ENCODE measurements at regions not wholly inside any gene's neighbourhood (a gene's known extent, or its start where the extent isn't known, plus 50 kb on each side); places are given as distances from the start of the nearest gene placed in this dataset.

GRCh38 chr10:30751678-30752331, 122.3 kb upstream of the LYZL2 start:
- intact Hi-C loops (cut with DNase I), result no loop called here
- H3K9me3 ChIP-seq, result no peaks in the 10 kb centered on the region
- H3K36me3 ChIP-seq, result no peaks in the 10 kb centered on the region
- peak overlapping the region in 1 of 4 donors; percentile 42 for H3K27ac ChIP-seq
- WGBS, 2 donors, result 51 to 76% methylated on average over 14 of the region's 14 CpGs
- TF ChIP-seq CTCF (IDR thresholded peaks at IDR 0.05), result peak in 3 of 4 experiments; percentile 36 to 97 (median 91)
- no peak for TF ChIP-seq POLR2AphosphoS5 (IDR thresholded peaks at IDR 0.05)
- H3K4me3 ChIP-seq, result no peak overlapping the region
- DNase-seq, result no peak
- H3K27me3 ChIP-seq, result no peaks in the 10 kb centered on the region
- H3K4me1 ChIP-seq, result peaks cover 0 to 31% (median 8%) of the 10 kb centered on the region in 4 donors

GRCh38 chr10:30750971-30751677, 121.6 kb upstream of the LYZL2 start:
- Histone ChIP-seq H3K36me3 (no peaks in the 10 kb centered on the region), H3K27me3 (no peaks in the 10 kb centered on the region), H3K4me1 (peaks cover 0 to 31% (median 8%) of the 10 kb centered on the region in 4 donors), H3K4me3 (no peak overlapping the region), H3K27ac (no peak overlapping the region), H3K9me3 (no peaks in the 10 kb centered on the region)
- intact Hi-C loops (cut with DNase I), result no loop called here
- DNase-seq, result no peak
- TF ChIP-seq CTCF (IDR thresholded peaks at IDR 0.05) (no peak), POLR2A (IDR thresholded peaks at IDR 0.05) (no peak), POLR2AphosphoS5 (IDR thresholded peaks at IDR 0.05) (no peak), EP300 (IDR thresholded peaks at IDR 0.05) (no peak)
- 66 to 76% methylated on average over 10 of the region's 10 CpGs for WGBS, 2 donors

- no peak for DNase-seq
- no peak overlapping the region for H3K27ac ChIP-seq
- TF ChIP-seq POLR2A (IDR thresholded peaks at IDR 0.05) (no peak), EP300 (IDR thresholded peaks at IDR 0.05) (no peak), POLR2AphosphoS5 (IDR thresholded peaks at IDR 0.05) (no peak), CTCF (IDR thresholded peaks at IDR 0.05) (no peak)
- no peak overlapping the region for H3K4me3 ChIP-seq
- 86 to 90% methylated on average over 8 of the region's 8 CpGs for WGBS, 2 donors
- H3K27me3 ChIP-seq, result no peaks in the 10 kb centered on the region
- intact Hi-C loops (cut with DNase I), result no loop called here
- no peaks in the 10 kb centered on the region for H3K36me3 ChIP-seq
- H3K9me3 ChIP-seq, result no peaks in the 10 kb centered on the region
- H3K4me1 ChIP-seq, result peaks cover 0 to 22% (median 5%) of the 10 kb centered on the region in 4 donors
Measured at GRCh38 chr10:30749385-30749784, 119.8 kb upstream of the LYZL2 start.

GRCh38 chr10:30748152-30748973, 118.8 kb upstream of the LYZL2 start:
- Histone ChIP-seq H3K27ac (peak overlapping the region in 2 of 4 donors; percentile 40 to 66), H3K36me3 (no peaks in the 10 kb centered on the region), H3K9me3 (no peaks in the 10 kb centered on the region), H3K27me3 (no peaks in the 10 kb centered on the region), H3K4me1 (peaks cover 0 to 33% (median 10%) of the 10 kb centered on the region in 4 donors), H3K4me3 (no peak overlapping the region)
- 74 to 81% methylated on average over 7 of the region's 7 CpGs for WGBS, 2 donors
- no peak for DNase-seq
- no peak for TF ChIP-seq CTCF (IDR thresholded peaks at IDR 0.05)
- no peak for TF ChIP-seq POLR2A (IDR thresholded peaks at IDR 0.05)
- TF ChIP-seq EP300 (IDR thresholded peaks at IDR 0.05), result no peak
- TF ChIP-seq POLR2AphosphoS5 (IDR thresholded peaks at IDR 0.05), result no peak
- intact Hi-C loops (cut with DNase I), result no loop called here

All from sigmoid colon (tissue), 6 donors.